ENCODE measurements at regions not wholly inside any gene's neighbourhood (a gene's known extent, or its start where the extent isn't known, plus 50 kb on each side); places are given as distances from the start of the nearest gene placed in this dataset.

DNA sequence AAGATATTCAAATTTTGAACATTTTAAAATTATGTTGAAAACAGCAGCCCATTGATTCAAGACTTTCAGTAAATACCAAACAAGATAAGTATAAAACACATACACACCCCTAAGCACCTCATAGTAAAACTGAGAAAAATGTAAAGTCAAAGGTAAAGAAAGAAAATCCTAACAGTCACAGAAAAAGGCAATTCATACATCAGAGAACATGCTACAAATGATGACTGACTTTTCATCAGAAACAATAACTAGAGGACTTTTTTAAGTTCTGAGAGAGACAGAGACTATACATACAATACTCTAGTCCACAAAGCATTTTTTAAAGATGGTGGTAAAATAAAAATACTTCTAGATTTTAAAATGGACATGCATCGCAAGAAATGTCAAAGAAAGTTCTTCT, 111.0 kb downstream of the PFDN4 start:
- Histone ChIP-seq H3K79me2 (ENCODE audit: insufficient read depth, low read length) (no peaks in the 10 kb centered on the region), H2AFZ (ENCODE audit: insufficient read depth, low read depth, low read length, poor library complexity, severe bottlenecking) (no peak overlapping the region), H3K9ac (ENCODE audit: insufficient read depth, low read length, poor library complexity, severe bottlenecking) (no peak overlapping the region), H3K9me3 (replicated peaks in 1 of 2; ENCODE audit: control insufficient read depth in 1 of 2, insufficient read depth in 1 of 2, low read length in 2 of 2) (no peaks in the 10 kb centered on the region), H3K36me3 (replicated peaks in 1 of 2; ENCODE audit: control insufficient read depth in 1 of 2, insufficient read depth in 2 of 2, low read length in 2 of 2) (no peaks in the 10 kb centered on the region), H4K20me1 (ENCODE audit: insufficient read depth, low read length) (no peaks in the 10 kb centered on the region), H3K27ac (ENCODE audit: low read depth in 1 of 2, low read length in 2 of 2) (no peak overlapping the region), H3K4me3 (replicated peaks in 1 of 3; ENCODE audit: low read depth in 2 of 3, low read length in 3 of 3) (no peak overlapping the region), H3K27me3 (ENCODE audit: control insufficient read depth in 2 of 2, insufficient read depth in 2 of 2, low read length in 2 of 2) (no peaks in the 10 kb centered on the region), H3K4me1 (ENCODE audit: control insufficient read depth in 1 of 2, insufficient read depth in 2 of 2, low read length in 2 of 2) (no peaks in the 10 kb centered on the region), H3K4me2 (replicated peaks; ENCODE audit: extremely low read depth, low read length, poor library complexity, severe bottlenecking) (no peak overlapping the region)
- Mint-ChIP-seq H3K4me1 (no peaks in the 10 kb centered on the region), H3K36me3 (no peaks in the 10 kb centered on the region), H3K27me3 (ENCODE audit: low read depth in 3 of 3) (peaks cover 0 to 4% (median 4%) of the 10 kb centered on the region in 3 donors), H3K9me3 (peaks cover 0 to 2% (median 0%) of the 10 kb centered on the region in 7 donors), H3K27ac (no peak overlapping the region), H3K4me3 (no peak overlapping the region)
- intact Hi-C loops (cut with micrococcal nuclease), result no loop called here
- TF ChIP-seq, protein P1, sequence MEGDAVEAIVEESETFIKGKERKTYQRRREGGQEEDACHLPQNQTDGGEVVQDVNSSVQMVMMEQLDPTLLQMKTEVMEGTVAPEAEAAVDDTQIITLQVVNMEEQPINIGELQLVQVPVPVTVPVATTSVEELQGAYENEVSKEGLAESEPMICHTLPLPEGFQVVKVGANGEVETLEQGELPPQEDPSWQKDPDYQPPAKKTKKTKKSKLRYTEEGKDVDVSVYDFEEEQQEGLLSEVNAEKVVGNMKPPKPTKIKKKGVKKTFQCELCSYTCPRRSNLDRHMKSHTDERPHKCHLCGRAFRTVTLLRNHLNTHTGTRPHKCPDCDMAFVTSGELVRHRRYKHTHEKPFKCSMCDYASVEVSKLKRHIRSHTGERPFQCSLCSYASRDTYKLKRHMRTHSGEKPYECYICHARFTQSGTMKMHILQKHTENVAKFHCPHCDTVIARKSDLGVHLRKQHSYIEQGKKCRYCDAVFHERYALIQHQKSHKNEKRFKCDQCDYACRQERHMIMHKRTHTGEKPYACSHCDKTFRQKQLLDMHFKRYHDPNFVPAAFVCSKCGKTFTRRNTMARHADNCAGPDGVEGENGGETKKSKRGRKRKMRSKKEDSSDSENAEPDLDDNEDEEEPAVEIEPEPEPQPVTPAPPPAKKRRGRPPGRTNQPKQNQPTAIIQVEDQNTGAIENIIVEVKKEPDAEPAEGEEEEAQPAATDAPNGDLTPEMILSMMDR (IDR thresholded peaks at IDR 0.05), result no peak
- WGBS (ENCODE audit: insufficient coverage), result no CpG with 5 or more reads among the region's 1 CpG
- no peak for DNase-seq

DNA sequence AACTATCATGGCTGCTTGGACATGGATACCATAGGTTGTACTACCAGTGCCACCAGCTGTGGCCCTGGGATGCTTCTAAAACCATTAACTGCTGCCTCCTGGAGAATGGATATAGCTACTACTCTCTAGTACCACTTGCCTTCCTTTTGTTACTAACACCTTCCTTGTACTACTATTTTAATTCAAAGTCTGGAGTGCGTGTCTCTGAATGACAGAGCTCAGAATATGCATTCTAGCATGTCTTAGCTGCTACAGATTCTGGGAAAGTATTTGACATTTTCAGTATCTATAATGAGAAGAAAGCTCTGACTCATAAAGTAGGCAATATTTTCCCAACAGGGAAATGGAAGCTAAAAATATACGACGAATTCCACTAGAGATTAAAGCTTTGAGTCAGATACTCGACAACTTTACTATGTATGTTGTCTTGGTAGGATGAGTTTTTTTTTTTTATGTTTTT, 112.3 kb downstream of the PFDN4 start:
- WGBS (ENCODE audit: insufficient coverage), result 80% methylated on average over 1 of the region's 4 CpGs
- Mint-ChIP-seq H3K27me3 (ENCODE audit: low read depth in 3 of 3) (peaks cover 0 to 5% (median 3%) of the 10 kb centered on the region in 3 donors), H3K36me3 (no peaks in the 10 kb centered on the region), H3K9me3 (peaks cover 0 to 2% (median 0%) of the 10 kb centered on the region in 7 donors), H3K4me3 (no peak overlapping the region), H3K4me1 (no peaks in the 10 kb centered on the region), H3K27ac (no peak overlapping the region)
- H3K9ac ChIP-seq (ENCODE audit: insufficient read depth, low read length, poor library complexity, severe bottlenecking), result no peak overlapping the region
- H3K4me3 ChIP-seq (replicated peaks in 1 of 3; ENCODE audit: low read depth in 2 of 3, low read length in 3 of 3), result no peak overlapping the region
- intact Hi-C loops (cut with micrococcal nuclease), result no loop called here
- DNase-seq, result no peak
- no peaks in the 10 kb centered on the region for H3K9me3 ChIP-seq (replicated peaks in 1 of 2; ENCODE audit: control insufficient read depth in 1 of 2, insufficient read depth in 1 of 2, low read length in 2 of 2)
- H3K36me3 ChIP-seq (replicated peaks in 1 of 2; ENCODE audit: control insufficient read depth in 1 of 2, insufficient read depth in 2 of 2, low read length in 2 of 2), result no peaks in the 10 kb centered on the region
- TF ChIP-seq, protein P1 (IDR thresholded peaks at IDR 0.05), result no peak
- H3K27ac ChIP-seq (ENCODE audit: low read depth in 1 of 2, low read length in 2 of 2), result no peak overlapping the region
- no peak overlapping the region for H3K4me2 ChIP-seq (replicated peaks; ENCODE audit: extremely low read depth, low read length, poor library complexity, severe bottlenecking)
- no peaks in the 10 kb centered on the region for H3K4me1 ChIP-seq (ENCODE audit: control insufficient read depth in 1 of 2, insufficient read depth in 2 of 2, low read length in 2 of 2)
- H3K27me3 ChIP-seq (ENCODE audit: control insufficient read depth in 2 of 2, insufficient read depth in 2 of 2, low read length in 2 of 2), result no peaks in the 10 kb centered on the region
- no peak overlapping the region for H2AFZ ChIP-seq (ENCODE audit: insufficient read depth, low read depth, low read length, poor library complexity, severe bottlenecking)
- no peaks in the 10 kb centered on the region for H3K79me2 ChIP-seq (ENCODE audit: insufficient read depth, low read length)
- no peaks in the 10 kb centered on the region for H4K20me1 ChIP-seq (ENCODE audit: insufficient read depth, low read length)

Measured in CD14-positive monocyte (primary cell).